Sciatic nerve (tissue), 2 donors: ENCODE measurements at regions not wholly inside any gene's neighbourhood (a gene's known extent, or its start where the extent isn't known, plus 50 kb on each side); places are given as distances from the start of the nearest gene placed in this dataset.

ENCODE experiments used
- ATAC-seq: fragments of 200-7000 bp; cut with Tn5 transposase; one replicate; pipeline ENCODE4 v1.9.1; 2020; ENCODE audit warnings: mild to moderate bottlenecking, moderate library complexity
- DNase-seq: peaks from one replicate; pipeline ENCODE4 v3.0.0-alpha.2; 2020; ENCODE audit warnings: low spot score
- intact Hi-C: fragments of 100-400 bp; cut with DNase I; formaldehyde crosslinking; loops from one replicate; pipeline ENCODE4 v1.14.2; 2022
- donor health status: DM: no; HTN: no; CAD: no.
- donor health status: DM: no; HTN: no; CAD: no.

DNA sequence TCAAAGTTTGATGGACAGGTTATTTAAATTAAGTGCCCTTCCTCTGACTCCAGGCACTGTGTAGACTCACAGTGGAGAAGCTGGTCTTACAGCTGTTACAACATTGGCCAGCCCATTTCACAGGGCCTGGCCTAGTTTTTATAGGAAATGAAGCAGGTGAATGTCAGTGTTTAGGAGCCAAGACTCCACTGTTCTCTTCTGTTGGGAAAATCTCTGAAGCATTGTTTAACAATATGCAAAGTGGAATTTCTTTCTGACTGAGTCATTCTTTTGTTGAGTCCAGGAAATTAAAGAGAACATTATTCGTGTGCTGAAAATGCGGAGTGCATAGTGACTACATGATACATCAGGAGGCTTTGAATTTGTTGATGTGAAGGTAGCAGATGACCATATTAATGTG, 64.7 kb downstream of the ARRDC4 start:
- intact Hi-C loops: no loop called here
- DNase-seq: no peak
- ATAC-seq: no peak

DNA sequence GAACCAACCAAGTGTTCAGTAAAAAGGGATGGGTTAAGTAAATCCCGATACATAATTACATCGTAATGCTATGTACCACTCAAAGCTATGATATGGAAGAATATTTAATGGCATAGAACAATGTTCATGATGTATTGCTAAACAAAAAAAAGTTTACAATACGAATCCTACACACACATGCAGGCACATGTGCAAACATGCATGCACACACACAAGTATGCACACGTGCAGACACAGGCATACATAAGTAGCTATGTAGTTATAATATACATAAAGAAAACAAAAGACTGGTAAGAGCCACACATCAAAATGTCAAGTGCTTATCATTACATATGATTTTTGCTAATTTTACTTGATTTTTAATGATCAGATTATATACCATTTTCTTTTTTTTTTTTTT, 74.2 kb downstream of the ARRDC4 start:
- DNase-seq: no peak
- ATAC-seq: no peak
- intact Hi-C loops: no loop called here

DNA sequence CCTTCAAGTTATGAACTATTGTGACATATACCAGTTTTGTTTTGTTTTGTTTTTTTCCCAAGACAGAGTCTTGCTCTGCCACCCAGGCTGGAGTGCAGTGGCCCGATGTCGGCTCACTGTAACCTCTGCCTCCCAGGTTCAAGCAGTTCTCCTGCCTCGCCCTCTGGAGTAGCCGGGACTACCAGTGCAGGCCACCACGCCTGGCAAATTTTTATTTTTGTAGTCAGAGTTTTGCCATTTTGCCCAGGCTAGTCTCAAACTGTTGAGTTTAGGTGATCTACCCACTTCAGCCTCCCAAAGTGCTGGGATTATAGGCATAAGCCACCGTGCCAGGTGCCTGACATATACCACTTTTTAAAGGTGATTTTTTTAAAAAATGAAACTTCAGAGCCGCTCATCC, 74.6 kb downstream of the ARRDC4 start:
- DNase-seq (no peak), ATAC-seq (no peak)
- intact Hi-C loops: no loop called here

DNA sequence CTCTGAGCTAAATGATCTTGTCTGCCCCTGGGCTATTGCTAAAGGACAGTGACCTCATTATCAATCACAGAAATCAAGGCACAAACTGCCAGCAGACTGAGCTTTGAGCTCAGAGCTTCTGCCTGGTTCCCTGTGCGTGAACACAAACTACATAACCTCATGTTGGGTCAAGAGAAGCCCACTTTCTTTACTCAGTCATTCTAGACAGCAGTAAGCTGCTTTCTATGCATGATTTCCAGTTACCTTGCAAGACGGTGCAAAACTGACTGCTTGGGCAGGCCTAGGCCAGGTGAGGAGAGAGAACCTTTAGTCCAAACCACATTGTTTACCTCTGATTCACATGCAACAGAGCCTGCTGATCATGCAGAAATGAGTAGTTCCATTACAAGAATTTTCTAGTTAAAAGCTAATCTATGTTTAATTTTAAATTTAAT, 75.1 kb downstream of the ARRDC4 start:
- DNase-seq (no peak), ATAC-seq (no peak)
- intact Hi-C loops: no loop called here

DNA sequence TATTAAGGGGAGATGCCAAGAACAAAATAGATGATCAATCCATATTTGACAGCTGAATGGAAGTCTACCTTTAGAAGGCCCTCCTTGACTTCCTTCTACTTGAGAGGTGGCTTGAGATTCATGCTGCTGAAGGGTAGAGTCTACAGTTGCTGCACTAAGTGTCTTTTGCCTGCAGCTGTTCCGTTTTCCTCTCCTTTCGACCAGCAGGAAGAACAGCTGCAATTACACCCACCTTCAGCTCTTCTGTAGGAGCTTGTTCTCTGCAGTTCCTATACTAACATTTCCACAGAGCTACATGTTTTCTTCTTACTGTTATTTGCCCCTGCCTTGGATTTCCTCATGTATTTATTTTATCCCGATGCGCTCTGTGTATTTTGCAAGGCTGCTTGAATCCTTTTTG, 79.1 kb downstream of the ARRDC4 start:
- ATAC-seq (no peak), DNase-seq (no peak)
- intact Hi-C loops: no loop called here

DNA sequence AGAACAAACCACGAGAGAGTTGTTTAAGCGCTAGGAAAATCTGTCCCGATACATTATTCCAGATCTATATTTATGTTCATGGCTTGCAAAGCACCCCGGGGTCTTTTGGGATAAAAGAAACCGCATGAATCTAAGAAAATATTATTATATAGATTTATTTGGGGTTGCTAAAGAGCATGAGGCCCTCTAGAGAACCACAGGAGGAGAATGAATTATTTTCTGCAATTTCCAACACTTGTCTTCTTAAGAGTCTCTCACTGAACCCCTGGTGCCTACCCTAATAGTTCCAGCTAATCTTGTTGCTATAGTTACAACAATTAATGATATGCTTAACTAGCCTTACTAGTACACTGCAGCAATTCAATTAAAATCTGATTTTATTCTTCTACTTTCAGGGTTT, 79.6 kb downstream of the ARRDC4 start:
- ATAC-seq (no peak), DNase-seq (no peak)
- intact Hi-C loops: no loop called here

DNA sequence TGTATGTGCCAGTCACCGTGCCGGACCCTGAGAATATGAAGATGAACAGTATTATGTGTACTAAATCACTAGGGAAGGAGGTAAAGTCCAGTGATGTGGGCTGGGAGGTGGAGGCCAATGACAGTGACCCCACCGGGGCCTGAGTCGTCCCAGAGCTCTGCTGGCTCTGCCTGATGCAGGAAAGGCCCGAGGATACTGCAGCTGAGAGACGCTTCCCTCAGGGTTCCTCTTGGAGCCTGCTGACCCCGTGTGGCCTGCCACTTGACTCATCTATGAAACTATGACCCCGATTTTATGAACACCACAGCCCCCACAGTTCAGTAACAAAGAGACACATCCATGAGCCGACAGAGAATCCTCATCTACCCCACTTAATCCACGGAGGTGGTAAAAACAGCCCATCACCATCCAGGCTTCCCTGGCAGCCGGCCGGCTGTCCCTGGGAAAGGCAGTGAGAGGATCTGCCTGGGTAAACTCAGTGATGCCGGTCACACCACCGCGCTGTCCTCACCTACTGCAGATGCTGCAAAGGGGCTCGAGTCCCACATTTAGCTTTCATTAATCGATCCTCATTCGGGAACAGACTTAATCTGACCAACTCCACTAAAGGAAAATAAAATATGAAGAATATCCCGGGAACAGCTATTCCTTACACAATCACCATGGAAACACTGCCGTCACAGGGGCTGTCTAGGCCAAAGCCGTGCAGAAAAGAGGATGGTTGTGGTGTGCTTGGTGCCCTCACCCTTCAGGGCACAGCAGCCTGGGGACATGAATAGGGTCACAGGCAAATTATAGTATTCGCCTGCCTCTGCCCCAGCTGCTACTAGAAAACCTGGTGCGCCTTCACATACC, 82.9 kb downstream of the ARRDC4 start:
- intact Hi-C loops: no loop called here
- DNase-seq (no peak), ATAC-seq (no peak)

DNA sequence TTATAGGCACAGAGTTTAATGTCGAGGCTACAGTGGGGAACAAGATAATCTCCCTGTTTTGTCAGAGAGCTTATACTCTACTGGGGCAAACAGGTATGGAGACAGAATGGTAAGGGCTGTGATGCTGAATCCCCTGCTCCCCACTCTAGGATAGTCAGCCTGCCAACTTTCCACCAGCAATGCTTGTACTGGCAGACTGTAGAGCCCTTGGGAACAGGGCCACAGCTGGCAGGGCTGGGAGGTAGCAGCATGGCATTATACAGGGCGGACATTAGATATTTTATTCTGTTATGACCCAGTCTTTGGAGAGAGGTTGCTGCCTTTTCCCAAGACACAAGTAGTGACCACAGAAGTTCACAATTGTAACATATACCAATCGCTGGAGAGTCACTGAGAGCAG, 91.2 kb downstream of the ARRDC4 start:
- intact Hi-C loops: loop anchor here (5.0 kb wide), 1 partner anchor 519 kb away; no protein-coding TSS in a partner anchor
- DNase-seq (no peak), ATAC-seq (no peak)

DNA sequence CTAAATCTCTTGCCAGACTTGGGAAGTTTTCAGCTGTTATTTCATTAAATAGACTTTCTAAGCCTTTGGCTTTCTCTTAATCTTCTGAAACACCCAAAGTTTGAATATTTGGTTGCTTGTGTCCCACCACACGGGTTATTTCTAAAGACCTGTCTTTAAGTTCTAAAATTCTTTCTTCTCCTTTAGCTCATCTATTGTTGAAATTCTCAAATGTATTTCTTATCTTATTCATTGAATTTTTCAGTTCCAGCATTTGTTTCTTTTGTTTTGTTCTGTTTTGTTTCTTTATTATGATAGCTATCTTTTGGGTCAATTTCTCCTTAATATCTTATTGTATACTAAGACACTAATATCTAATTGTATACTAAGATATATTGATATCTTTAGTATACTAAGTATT, 97.0 kb downstream of the ARRDC4 start:
- intact Hi-C loops: no loop called here
- ATAC-seq: no peak
- no peak for DNase-seq

DNA sequence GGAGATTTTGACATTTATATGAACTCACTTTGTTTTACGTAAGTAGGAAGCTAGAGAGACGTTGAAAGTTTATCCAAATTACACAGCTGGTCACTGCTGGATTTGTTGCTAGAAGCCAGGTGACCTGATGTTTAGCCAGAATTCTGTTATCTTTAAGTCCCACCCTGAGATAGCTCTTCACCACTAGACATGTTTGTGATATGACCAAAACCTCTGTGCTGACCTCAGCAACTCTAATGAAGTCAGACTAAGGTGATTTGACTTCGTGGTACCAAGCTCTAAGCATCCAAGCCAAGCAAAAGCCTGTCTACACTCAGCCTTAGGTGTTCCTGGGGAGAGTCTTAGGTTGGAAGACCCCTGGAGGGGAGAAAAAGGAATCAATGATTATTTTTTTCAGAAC, 102.4 kb downstream of the ARRDC4 start:
- intact Hi-C loops: no loop called here
- ATAC-seq (peak; percentile 87), DNase-seq (no peak)

DNA sequence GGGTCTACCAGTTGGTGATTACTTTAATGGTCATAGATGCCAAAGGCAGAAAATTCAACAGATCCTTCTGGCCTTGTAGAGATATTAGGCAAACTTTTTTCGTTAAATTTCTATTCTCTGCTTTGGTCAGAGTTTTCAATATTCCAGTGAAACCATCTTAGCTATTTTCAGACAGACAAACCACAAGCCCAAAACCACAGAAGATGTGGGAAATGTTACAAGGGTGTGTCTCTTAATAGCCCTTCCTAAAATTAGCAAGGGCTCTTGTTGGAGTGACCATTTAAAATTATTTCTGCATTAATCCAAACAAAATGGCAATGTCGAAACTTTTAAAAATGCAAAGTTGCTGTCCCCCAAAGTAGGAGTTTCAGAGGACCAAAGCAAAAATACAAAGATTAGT, 102.8 kb downstream of the ARRDC4 start:
- DNase-seq: no peak
- intact Hi-C loops: no loop called here
- peak; percentile 68 for ATAC-seq

DNA sequence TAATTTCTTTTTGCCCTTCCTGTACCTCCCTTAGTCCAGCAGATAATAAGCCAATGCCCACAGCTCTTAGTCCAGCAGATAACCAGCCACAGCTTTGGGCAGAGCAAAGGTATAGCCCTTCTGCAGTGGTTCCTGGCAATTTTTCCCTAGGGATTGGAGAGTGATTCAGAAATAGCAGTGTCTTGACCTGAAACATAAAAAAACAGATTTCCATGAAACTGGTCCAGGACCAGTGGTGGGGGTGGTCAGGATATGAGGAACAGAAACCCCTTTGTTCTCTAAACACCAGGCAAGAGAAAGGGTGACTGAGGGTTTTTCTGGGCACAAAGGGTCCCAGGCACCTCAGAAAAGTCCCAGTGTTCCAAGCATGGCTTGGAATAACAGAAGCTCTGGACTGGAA, 103.4 kb downstream of the ARRDC4 start:
- DNase-seq: no peak
- intact Hi-C loops: no loop called here
- peak; percentile 27 for ATAC-seq

DNA sequence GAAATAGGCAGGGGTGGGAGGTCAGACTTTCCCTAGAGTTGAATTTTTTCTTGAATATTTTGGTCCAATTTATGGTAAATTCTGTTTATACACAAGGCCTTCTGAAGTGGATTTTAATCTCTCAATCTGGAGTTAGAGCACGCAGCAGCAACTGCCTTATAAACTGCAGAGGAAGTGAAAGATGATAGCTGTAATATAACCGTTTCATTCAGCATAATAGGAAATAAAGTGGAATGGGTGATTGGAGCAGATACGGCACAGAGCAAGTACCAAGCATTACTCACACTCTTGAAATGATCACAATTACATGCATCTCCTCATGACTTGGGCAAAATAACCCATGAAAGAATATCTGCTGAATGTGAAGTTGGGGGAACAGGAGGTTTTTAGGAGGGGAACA, 106.8 kb downstream of the ARRDC4 start:
- no peak for DNase-seq
- intact Hi-C loops: no loop called here
- ATAC-seq: no peak

DNA sequence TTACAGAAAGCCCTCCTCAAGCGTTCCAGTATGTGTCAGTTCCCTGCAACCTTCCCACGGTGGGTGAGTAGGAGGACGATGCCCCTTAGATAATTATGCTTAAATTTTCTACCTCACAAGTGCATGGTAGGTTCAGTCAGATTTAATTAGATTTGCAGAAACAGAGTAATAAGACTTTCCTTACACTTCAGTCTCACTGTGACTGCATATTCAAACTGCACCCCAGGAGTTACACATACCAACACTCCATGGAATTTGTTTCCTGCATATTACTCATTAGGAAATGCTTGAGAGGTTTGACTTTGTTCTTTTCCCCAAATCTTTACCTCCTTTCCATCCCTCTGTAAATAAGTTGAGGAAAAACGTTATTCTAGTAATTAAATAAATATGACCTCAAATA, 108.8 kb downstream of the ARRDC4 start:
- DNase-seq: no peak
- intact Hi-C loops: no loop called here
- ATAC-seq: no peak

DNA sequence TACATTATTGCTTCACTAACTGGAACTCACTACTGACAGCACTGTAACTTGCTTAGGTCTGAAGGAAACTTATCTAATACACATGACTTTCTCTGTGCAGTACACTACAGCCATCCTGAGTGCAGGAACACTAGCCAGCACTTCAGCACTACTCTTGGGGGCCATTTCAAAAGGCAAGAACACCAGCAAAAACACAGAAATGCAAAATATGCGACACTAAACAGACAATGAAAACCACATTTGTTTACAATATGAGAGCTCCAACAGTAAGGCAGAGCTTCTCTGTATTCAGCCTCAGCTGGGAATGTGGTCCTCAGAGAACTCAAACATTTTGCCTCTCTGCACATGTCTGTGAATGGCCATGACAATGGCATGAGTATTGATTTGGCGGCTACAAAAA, 109.6 kb downstream of the ARRDC4 start:
- ATAC-seq: no peak
- intact Hi-C loops: no loop called here
- no peak for DNase-seq

DNA sequence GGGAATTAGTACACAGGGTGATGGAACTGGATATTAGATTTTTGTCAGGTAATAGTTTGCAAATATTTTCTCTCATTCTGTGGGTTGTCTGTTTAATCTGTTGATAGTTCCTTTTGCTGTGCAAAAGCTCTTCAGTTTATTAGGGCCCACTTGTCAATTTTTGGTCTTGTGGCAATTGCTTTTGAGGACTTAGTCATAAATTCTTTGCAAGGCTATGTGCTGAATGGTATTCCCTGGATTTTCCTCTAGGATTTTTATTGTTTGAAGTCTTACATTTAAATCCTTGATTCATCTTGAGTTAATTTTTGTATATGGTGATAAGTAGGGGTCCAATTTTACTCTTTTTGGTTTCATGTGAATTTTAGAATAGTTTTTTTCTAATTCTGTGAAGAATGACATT, 111.3 kb downstream of the ARRDC4 start:
- DNase-seq: no peak
- intact Hi-C loops: no loop called here

DNA sequence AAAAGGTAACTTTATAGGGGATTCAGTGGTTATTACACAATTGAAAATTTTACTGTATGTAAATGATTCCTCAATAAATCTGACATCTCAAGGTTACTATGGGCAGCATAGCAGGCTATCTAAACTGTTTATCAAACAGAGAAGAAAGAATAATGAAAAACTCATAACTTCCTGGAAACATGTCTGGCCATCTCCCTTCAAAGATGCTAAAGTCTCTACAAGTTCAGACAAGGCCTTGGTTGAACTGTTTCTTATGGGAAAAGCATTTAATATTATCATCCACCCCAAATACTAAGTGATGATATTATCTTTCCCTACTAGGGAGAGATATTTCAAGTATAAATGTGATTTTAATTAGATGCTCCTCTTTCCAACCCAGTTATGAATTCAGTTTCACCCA, 114.9 kb downstream of the ARRDC4 start:
- intact Hi-C loops: no loop called here

More for the DNA sequence above, 111.3 kb downstream of the ARRDC4 start:
- no peak for ATAC-seq

DNA sequence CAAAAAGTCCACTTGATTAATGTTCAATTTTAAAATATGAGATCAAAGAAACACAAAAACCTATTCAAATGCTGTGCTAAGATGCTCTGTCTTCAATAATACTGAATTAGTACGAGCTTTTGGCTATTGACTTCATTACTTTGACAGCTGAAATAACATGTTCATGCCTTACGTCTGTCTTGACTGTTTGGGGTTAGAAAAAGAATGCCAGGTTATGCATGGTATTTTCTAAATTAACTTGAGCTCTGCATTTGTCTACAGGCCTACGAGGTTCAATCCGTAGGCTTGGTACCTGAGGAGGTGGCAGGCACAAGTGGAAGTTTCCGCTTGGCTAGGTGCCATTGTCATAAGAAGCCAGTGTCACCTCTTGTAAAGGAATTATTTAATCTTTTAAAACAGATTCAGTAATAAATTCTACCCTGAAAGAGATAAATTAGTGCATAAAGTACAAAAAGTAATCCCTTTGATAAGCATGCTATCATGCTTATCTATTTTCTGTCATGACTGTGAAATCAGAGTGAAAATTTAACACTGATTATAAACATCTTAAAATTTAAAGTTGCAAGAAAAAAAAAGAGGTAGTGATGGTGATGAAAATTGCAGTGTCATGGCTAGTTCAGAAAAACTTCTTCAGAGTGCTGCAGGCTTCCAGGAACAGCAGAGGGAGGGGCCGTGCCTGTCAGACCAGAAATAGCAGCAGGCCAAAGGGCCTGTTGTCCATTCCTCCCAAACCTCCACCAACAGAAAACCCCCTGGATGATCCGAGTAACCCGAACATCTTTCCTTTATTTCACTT, 115.7 kb downstream of the ARRDC4 start:
- DNase-seq (peak; percentile 70), ATAC-seq (peak; percentile 98)
- intact Hi-C loops: no loop called here

More for the DNA sequence above, 114.9 kb downstream of the ARRDC4 start:
- DNase-seq (no peak), ATAC-seq (no peak)

DNA sequence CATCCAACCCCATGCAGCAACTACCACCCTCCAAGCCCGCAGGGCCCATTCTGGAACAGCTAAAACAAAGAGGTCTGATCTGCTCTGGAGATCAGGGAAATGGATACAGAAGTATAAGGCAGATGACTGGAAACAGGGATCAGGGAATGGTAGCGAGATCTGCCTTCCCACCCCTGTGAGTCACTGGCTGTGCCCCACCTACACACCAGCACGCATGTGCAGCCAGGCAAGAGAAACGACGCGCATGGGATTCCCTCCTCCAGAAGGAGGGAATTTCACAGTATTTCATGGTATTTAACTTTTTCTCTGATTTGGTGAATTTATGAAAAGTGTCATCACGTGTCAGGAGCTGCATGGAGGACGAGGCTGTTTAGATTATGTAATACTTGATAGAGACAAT, 116.7 kb downstream of the ARRDC4 start:
- DNase-seq: peak; percentile 71
- intact Hi-C loops: no loop called here
- ATAC-seq: peak; percentile 94

DNA sequence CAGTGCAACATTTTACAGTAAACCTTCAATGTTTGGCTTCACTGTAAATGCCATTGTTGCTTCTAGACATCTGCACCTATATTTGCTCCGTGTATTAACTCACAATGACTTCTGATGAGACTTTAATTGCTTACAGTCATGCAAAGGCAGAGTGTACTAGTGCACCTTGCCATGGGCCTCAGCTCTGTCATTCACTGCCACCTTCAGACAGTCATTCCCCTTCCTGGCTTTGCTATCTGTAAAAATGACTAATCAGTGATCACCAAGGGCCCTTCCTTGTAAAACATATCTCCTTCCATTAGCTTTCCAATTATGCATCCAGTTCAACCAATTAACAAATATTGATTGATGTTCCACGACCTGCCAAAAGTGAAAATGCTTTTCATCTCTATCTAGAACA, 120.3 kb downstream of the ARRDC4 start:
- intact Hi-C loops: loop anchor here (5.0 kb wide), 1 partner anchor 178 kb away; no protein-coding TSS in a partner anchor
- ATAC-seq (no peak), DNase-seq (no peak)
